ENCODE measurements at regions not wholly inside any gene's neighbourhood (a gene's known extent, or its start where the extent isn't known, plus 50 kb on each side); places are given as distances from the start of the nearest gene placed in this dataset.

- H3K4me1 Mint-ChIP-seq: peaks cover 26% of the 10 kb centered on the region
- WGBS (ENCODE audit: insufficient coverage): no CpG with 5 or more reads among the region's 10 CpGs
- H3K4me2 ChIP-seq (replicated peaks; ENCODE audit: extremely low read depth, low read length, poor library complexity, severe bottlenecking): peak overlapping the region; percentile 19
Measured at GRCh38 chr13:74289861-74290773, 155.9 kb upstream of the KLF12 start.

GRCh38 chr13:74289107-74289506, 154.9 kb upstream of the KLF12 start:
- peaks cover 30% of the 10 kb centered on the region for H3K4me1 Mint-ChIP-seq
- 89% methylated on average over 5 of the region's 7 CpGs for WGBS (ENCODE audit: insufficient coverage)
- H3K27me3 Mint-ChIP-seq (ENCODE audit: low read depth in 3 of 3): peaks cover 8 to 12% (median 8%) of the 10 kb centered on the region in 3 donors
- no peak overlapping the region for H3K4me3 Mint-ChIP-seq
- peaks cover 0 to 2% (median 0%) of the 10 kb centered on the region in 7 donors for H3K9me3 Mint-ChIP-seq
- Histone ChIP-seq H4K20me1 (ENCODE audit: insufficient read depth, low read length) (no peaks in the 10 kb centered on the region), H3K36me3 (replicated peaks in 1 of 2; ENCODE audit: control insufficient read depth in 1 of 2, insufficient read depth in 2 of 2, low read length in 2 of 2) (no peaks in the 10 kb centered on the region), H3K4me2 (replicated peaks; ENCODE audit: extremely low read depth, low read length, poor library complexity, severe bottlenecking) (no peak overlapping the region), H3K27me3 (ENCODE audit: control insufficient read depth in 2 of 2, insufficient read depth in 2 of 2, low read length in 2 of 2) (no peaks in the 10 kb centered on the region), H3K4me1 (ENCODE audit: control insufficient read depth in 1 of 2, insufficient read depth in 2 of 2, low read length in 2 of 2) (peaks cover 23 to 27% of the 10 kb centered on the region in 2 donors), H3K9me3 (replicated peaks in 1 of 2; ENCODE audit: control insufficient read depth in 1 of 2, insufficient read depth in 1 of 2, low read length in 2 of 2) (no peaks in the 10 kb centered on the region), H3K9ac (ENCODE audit: insufficient read depth, low read length, poor library complexity, severe bottlenecking) (no peak overlapping the region), H3K4me3 (replicated peaks in 1 of 3; ENCODE audit: low read depth in 2 of 3, low read length in 3 of 3) (no peak overlapping the region), H2AFZ (ENCODE audit: insufficient read depth, low read depth, low read length, poor library complexity, severe bottlenecking) (no peak overlapping the region), H3K79me2 (ENCODE audit: insufficient read depth, low read length) (no peaks in the 10 kb centered on the region), H3K27ac (ENCODE audit: low read depth in 1 of 2, low read length in 2 of 2) (no peak overlapping the region)
- H3K36me3 Mint-ChIP-seq: no peaks in the 10 kb centered on the region
- intact Hi-C loops (cut with micrococcal nuclease): no loop called here
- peak overlapping the region in 1 of 7 donors; percentile 6 for H3K27ac Mint-ChIP-seq
- no peak for DNase-seq
- no peak for TF ChIP-seq CTCF (IDR thresholded peaks at IDR 0.05)

More at GRCh38 chr13:74289861-74290773, 155.9 kb upstream of the KLF12 start:
- Histone ChIP-seq H3K79me2 (ENCODE audit: insufficient read depth, low read length) (no peaks in the 10 kb centered on the region), H3K27me3 (ENCODE audit: control insufficient read depth in 2 of 2, insufficient read depth in 2 of 2, low read length in 2 of 2) (no peaks in the 10 kb centered on the region), H2AFZ (ENCODE audit: insufficient read depth, low read depth, low read length, poor library complexity, severe bottlenecking) (no peak overlapping the region), H3K9ac (ENCODE audit: insufficient read depth, low read length, poor library complexity, severe bottlenecking) (no peak overlapping the region), H3K4me3 (replicated peaks in 1 of 3; ENCODE audit: low read depth in 2 of 3, low read length in 3 of 3) (no peak overlapping the region), H3K9me3 (replicated peaks in 1 of 2; ENCODE audit: control insufficient read depth in 1 of 2, insufficient read depth in 1 of 2, low read length in 2 of 2) (no peaks in the 10 kb centered on the region), H3K36me3 (replicated peaks in 1 of 2; ENCODE audit: control insufficient read depth in 1 of 2, insufficient read depth in 2 of 2, low read length in 2 of 2) (no peaks in the 10 kb centered on the region), H3K4me1 (ENCODE audit: control insufficient read depth in 1 of 2, insufficient read depth in 2 of 2, low read length in 2 of 2) (peaks cover 23 to 27% of the 10 kb centered on the region in 2 donors), H3K27ac (ENCODE audit: low read depth in 1 of 2, low read length in 2 of 2) (no peak overlapping the region), H4K20me1 (ENCODE audit: insufficient read depth, low read length) (no peaks in the 10 kb centered on the region)
- H3K9me3 Mint-ChIP-seq: peaks cover 0 to 2% (median 0%) of the 10 kb centered on the region in 7 donors
- no peaks in the 10 kb centered on the region for H3K36me3 Mint-ChIP-seq
- no peak for TF ChIP-seq CTCF (IDR thresholded peaks at IDR 0.05)
- no peak overlapping the region for H3K27ac Mint-ChIP-seq
- peaks cover 8 to 11% (median 8%) of the 10 kb centered on the region in 3 donors for H3K27me3 Mint-ChIP-seq (ENCODE audit: low read depth in 3 of 3)
- peak overlapping the region in 1 of 2 donors; percentile 40 for H3K4me3 Mint-ChIP-seq
- DNase-seq: peak; percentile 54 to 85 (median 69)
- intact Hi-C loops (cut with micrococcal nuclease): no loop called here

Data from CD14-positive monocyte (primary cell).